Endothelial cell of umbilical vein (primary cell): ENCODE measurements at regions not wholly inside any gene's neighbourhood (a gene's known extent, or its start where the extent isn't known, plus 50 kb on each side); places are given as distances from the start of the nearest gene placed in this dataset.

ENCODE experiments used
- MYC ChIP-seq: IDR thresholded peaks from one replicate; pipeline ENCODE4 v1.6.1; 2011; ENCODE audit warnings: mild to moderate bottlenecking, low read depth, low read length
- POLR2A ChIP-seq: IDR thresholded peaks from 2 replicates; pipeline ENCODE4 v1.6.1; 2012; ENCODE audit warnings: low read depth, mild to moderate bottlenecking, control low read depth, low read length
- TF ChIP-seq, protein P1 (sequence below), 2 donors: IDR thresholded peaks; 1 replicate in 1 of 2; 2 replicates in 1 of 2; pipeline ENCODE4 v1.5.1; 2011; ENCODE audit warnings: low read length in 2 of 2, mild to moderate bottlenecking in 2 of 2, moderate library complexity in 2 of 2, control low read depth in 1 of 2, inconsistent platforms in 1 of 2, low read depth in 1 of 2; ENCODE audit not compliant: insufficient read depth in 1 of 2; ENCODE audit errors: extremely low read depth in 1 of 2

DNA sequence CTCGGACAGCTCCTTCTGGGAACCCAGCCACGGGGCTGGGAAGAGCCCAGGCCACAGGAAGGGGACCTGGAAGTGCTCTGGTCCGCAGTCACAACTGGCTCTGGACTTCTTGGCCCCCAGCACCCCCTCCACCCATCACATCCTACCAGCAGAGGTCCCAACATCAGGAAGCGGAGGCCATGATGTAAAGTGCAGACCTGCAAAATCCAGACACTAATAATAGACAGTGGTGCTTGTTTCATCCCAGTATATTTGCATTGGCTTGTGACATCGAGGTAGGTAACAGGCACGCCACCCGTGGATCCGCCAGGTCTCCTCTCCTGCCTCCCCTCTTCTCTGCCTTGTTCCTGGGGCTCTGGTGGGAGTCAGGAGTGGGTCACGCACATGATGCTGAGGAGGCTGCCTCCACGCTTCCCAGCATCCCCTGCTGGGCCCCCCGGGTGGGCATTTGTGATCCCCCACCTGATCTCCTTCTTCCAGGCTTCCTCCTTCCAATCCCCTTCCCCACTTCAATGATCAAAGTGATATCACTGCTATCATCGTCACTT lies 1454.0 kb downstream of the BRD1 start:
- no peak for TF ChIP-seq POLR2A
- TF ChIP-seq, protein P1, sequence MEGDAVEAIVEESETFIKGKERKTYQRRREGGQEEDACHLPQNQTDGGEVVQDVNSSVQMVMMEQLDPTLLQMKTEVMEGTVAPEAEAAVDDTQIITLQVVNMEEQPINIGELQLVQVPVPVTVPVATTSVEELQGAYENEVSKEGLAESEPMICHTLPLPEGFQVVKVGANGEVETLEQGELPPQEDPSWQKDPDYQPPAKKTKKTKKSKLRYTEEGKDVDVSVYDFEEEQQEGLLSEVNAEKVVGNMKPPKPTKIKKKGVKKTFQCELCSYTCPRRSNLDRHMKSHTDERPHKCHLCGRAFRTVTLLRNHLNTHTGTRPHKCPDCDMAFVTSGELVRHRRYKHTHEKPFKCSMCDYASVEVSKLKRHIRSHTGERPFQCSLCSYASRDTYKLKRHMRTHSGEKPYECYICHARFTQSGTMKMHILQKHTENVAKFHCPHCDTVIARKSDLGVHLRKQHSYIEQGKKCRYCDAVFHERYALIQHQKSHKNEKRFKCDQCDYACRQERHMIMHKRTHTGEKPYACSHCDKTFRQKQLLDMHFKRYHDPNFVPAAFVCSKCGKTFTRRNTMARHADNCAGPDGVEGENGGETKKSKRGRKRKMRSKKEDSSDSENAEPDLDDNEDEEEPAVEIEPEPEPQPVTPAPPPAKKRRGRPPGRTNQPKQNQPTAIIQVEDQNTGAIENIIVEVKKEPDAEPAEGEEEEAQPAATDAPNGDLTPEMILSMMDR (IDR thresholded peaks at IDR 0.05; ENCODE audit: extremely low read depth in 1 of 2, insufficient read depth in 1 of 2, low read depth in 1 of 2, low read length in 2 of 2): no peak
- TF ChIP-seq MYC: no peak
